GM19467 (cell line): ENCODE measurements at regions not wholly inside any gene's neighbourhood (a gene's known extent, or its start where the extent isn't known, plus 50 kb on each side); places are given as distances from the start of the nearest gene placed in this dataset.

ENCODE experiments used
- ATAC-seq: cut with Tn5 transposase; IDR thresholded peaks from one replicate; pipeline ENCODE4 v1.9.1; 2021; ENCODE audit warnings: mild to moderate bottlenecking, moderate library complexity; ENCODE audit not compliant: unreplicated experiment

GRCh38 chr7:84629640-84630318, 435.2 kb upstream of the SEMA3A start:
- ATAC-seq, result no peak

GRCh38 chr7:84629216-84629615, 434.6 kb upstream of the SEMA3A start:
- ATAC-seq, result no peak

- no peak for ATAC-seq
These were observed 432.7 kb upstream of the SEMA3A start for GRCh38 chr7:84627250-84627649.

GRCh38 chr7:84624927-84625326, 430.3 kb upstream of the SEMA3A start:
- ATAC-seq, result no peak

- ATAC-seq, result no peak
These were observed 429.9 kb upstream of the SEMA3A start for GRCh38 chr7:84624527-84624926.

- no peak for ATAC-seq
These were observed 422.9 kb upstream of the SEMA3A start for GRCh38 chr7:84617265-84618030.

GRCh38 chr7:84614821-84615501, 420.4 kb upstream of the SEMA3A start:
- ATAC-seq, result no peak

GRCh38 chr7:84612981-84613681, 418.5 kb upstream of the SEMA3A start:
- ATAC-seq, result no peak

GRCh38 chr7:84611391-84611790, 416.8 kb upstream of the SEMA3A start:
- ATAC-seq, result no peak

- no peak for ATAC-seq
These were observed 415.8 kb upstream of the SEMA3A start for GRCh38 chr7:84610390-84610789.

- no peak for ATAC-seq
These were observed 410.7 kb upstream of the SEMA3A start for GRCh38 chr7:84605301-84605700.

GRCh38 chr7:84603545-84603944, 409.0 kb upstream of the SEMA3A start:
- no peak for ATAC-seq

GRCh38 chr7:84595026-84595425, 400.4 kb upstream of the SEMA3A start:
- no peak for ATAC-seq

- no peak for ATAC-seq
These were observed 397.3 kb upstream of the SEMA3A start for GRCh38 chr7:84591897-84592296.

- ATAC-seq, result no peak
These were observed 394.4 kb upstream of the SEMA3A start for GRCh38 chr7:84589012-84589411.

GRCh38 chr7:84583331-84583730, 388.7 kb upstream of the SEMA3A start:
- no peak for ATAC-seq

- ATAC-seq, result no peak
These were observed 388.2 kb upstream of the SEMA3A start for GRCh38 chr7:84582747-84583146.

GRCh38 chr7:84578825-84579224, 384.2 kb upstream of the SEMA3A start:
- no peak for ATAC-seq

- no peak for ATAC-seq
These were observed 374.2 kb upstream of the SEMA3A start for GRCh38 chr7:84568781-84569180.

GRCh38 chr7:84565345-84566074, 370.9 kb upstream of the SEMA3A start:
- ATAC-seq, result no peak

GRCh38 chr7:84553711-84554110, 359.1 kb upstream of the SEMA3A start:
- ATAC-seq, result no peak
